NCI-H748 (cell line): ENCODE measurements at regions not wholly inside any gene's neighbourhood (a gene's known extent, or its start where the extent isn't known, plus 50 kb on each side); places are given as distances from the start of the nearest gene placed in this dataset.
"Not testable (repeated sequence)": the region's sequence is repeated elsewhere in the genome, so short reads cannot be mapped to it uniquely, and the experiment has no call there.

Experiments used
- DNase-seq: peaks from one replicate; lab custom pipeline; 2025; ENCODE audit not compliant: unreplicated experiment; lab: John Stamatoyannopoulos, UW

DNA sequence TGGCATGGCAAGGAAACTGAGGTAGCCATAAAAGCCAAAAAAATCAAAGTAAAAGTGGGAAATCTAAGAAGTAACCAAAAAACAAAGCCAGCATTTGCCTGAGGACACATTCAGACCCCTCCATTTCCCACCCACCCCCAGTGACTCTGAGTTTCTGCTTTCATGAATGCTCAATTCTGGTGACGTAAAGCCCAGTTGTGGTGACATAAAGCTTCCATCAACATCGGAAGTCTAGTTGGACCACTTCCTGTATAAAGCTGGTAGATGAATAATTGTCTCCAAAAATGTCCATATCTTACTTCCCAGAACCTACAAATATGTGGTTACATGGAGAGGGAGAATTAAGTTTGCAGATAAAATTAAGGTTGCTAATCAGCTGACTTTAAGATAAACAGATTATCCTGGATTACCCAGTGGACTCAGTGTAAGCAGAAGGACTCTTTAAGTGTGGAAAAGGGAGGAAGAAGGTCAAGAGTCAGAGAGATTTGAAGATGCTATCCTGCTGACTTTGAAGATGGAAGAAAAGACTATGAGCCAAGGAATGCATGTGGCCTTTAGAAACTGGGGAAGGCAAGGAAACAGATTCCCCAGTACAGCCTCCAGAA is 62.0 kb upstream of the ST3GAL6 start:
- no peak for DNase-seq

DNA sequence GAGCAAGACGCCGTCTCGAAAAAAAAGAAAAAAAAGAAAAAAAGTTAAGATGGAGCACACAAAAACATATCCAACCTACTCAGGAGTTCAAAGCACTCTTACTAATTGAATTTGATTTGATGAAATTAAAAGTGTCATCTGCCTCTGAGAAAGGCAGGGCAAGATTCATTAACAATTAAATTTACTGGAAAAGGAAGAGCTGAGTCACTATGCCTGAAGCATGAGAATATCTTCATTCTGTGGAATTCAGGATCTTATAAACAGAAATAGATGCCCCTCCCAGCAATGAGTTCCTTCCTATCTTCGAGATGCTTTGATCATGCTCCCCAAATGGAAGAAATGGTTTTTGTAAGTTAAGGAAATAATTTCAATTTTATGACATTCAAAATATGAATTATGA is 61.0 kb upstream of the ST3GAL6 start:
- no peak for DNase-seq

DNA sequence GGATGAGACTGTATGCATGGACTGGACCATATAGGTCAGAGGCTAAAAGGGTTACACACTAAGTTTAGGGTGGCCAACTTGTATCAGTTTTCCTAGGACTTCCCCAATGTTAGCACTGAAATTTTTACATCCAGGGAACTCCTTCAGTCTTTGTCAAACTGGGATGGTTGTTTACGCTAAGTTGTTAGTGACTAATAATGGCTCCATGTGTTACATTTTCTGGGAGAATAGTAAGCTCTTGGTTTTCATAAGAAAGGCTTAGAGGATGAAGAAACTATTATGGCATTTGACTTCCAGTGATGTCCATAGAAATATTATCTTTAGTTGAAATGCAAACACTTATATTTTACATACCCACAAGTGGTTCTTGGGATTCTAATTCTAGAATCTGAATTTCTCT is 57.9 kb upstream of the ST3GAL6 start:
- no peak for DNase-seq

DNA sequence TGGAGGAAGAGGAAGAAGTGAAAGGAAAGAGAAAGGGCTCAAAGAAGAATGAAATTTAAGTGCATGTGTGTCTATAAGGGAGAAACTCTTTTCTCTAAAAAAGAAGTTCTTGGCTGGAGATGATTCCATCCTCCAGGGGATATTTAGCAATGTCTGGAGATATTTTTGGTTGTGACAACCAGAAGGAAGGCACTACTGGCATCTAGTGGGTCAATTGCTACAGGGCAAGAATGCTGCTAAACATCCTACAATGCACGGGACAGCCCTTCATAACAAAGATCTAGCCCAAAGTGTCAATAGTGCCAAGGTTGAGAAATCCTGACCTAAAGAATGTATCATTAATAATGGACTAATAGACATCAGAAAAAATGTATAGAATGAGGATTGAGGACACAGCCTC is 57.4 kb upstream of the ST3GAL6 start:
- DNase-seq, result no peak

DNA sequence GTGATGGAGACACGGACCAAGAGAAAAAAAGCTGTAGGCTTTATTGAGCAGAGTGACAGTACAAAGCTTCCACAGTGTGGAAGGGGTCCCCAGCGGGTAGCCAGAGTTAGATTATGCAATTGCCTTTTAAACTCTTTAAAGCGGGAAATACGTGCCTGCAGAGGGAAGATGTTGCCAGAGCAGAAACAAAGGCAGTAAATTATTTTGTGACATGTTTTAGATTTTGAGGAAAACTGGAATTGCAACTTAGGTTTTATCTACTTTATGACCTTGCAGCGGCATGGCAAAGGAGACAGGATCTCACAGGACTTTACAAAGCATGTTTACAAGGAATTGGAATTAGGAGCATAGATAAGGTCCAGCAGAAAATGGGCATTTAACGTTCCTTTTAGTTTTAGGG is 54.5 kb upstream of the ST3GAL6 start:
- DNase-seq, result not testable (repeated sequence)

DNA sequence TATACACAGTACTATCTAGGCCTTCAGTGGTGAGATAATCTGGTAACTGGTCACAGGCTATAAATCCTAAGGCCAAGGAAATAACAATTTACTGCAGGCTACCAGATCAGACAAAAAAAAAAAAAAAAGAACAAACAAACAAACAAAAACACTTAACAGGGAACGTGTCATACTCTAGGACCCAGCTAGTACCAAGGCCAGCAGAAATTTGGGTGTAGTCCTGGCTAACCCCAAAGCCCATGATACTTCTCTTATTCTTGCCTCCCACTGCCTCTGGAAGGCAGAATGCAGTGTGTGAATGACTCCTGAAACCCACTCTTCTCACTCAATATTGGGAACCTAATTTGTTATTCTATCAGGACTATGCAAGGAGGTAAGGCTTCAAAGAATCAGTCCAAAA is 53.7 kb upstream of the ST3GAL6 start:
- DNase-seq, result no peak

DNA sequence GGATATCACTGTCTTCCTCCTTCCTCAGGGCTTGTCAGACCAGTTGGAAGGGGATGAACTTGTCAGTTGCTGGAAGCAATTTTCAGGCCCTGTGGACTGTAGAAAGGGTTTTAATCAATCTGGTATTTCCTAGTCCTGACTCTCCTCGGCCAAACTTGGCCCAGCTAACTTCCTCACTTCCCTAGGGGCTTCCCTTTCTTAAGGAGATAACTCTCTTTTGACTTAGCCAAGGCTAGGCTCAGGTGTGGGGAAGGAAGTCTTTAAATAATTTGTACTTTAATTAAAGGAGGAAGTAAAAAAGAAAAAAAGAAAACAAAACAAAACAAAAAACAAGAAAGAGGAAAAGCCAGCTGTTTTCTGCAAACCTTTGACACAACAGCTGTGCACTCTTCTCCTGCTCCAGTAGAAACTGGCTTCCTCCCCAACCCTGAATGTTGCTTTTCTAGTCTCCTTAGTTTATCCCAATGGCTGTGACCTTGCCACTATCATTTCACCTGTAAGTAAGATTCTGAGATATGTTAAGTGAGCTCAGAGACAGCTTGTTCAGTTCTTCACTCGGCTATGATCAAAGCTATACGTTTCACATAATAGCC is 53.0 kb upstream of the ST3GAL6 start:
- no peak for DNase-seq

DNA sequence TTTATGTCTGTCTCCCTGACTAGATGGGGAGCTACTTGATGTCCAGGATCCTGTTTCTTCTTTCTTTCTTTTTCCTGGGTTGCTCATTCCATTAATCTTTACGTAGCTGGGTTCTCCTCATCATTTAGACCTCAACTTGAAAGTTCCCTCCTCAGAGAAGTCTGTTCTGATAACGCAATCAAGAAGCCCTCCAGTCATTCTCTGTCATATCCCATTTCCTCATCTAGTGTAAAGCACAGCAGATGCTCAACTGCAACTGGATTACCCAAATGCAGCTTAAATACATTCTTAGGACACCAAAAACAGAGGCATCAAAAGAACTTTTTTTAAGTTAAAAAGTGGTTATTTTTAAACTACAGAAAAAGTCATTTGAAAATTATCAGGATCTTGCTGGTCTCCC is 51.7 kb upstream of the ST3GAL6 start:
- no peak for DNase-seq

DNA sequence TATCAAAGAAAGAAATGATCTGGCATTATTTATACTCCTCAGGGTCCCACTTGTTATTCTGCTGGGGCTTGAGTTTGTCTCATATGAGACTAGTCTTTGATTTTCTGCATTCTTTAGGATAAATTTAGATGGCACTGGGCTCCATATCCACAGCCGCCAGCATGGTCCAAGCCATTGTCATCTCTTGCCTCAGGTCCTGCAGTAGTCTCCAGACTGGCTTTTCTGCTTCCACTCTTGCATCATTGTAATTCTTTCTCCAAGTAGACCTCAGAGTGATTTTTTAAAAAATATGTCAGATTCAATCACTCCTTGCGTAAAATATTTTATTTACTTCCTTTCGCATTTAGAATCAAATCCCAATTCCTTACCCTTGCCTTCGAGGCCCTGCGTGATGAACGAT is 50.4 kb upstream of the ST3GAL6 start:
- no peak for DNase-seq

DNA sequence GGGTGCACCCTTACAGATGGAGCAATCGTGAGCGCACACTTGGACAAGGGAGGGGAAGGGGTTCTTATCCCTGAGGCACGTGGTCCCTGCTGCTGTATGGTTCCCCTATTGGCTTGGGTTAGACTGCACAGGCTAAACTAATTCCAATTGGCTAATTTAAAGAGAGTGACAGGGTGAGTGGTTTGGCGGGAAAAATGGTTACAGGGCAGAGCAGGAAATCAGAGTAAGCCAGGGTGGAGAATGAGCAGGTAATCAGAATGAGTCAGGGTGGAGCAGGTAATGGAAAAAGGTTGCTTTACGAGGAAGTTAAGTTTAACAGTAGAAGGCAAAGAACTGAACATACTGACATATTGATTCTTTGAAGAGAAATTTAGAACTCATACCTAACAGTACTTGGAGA is 49.8 kb upstream of the ST3GAL6 start:
- not testable (repeated sequence) for DNase-seq
